ENCODE measurements at regions not wholly inside any gene's neighbourhood (a gene's known extent, or its start where the extent isn't known, plus 50 kb on each side); places are given as distances from the start of the nearest gene placed in this dataset.
A peak's percentile ranks its signal among the peaks of the same experiment; 100 is the strongest.

GRCh38 chr6:132215805-132216204 is 185.5 kb downstream of the MOXD1 start (continued):
- TF ChIP-seq PBX3 (IDR thresholded peaks at IDR 0.05) (0 out of 2 replicates have a peak, but pooled peaks have one; percentile 3), FOXJ3 (CRISPR knock-in tag; IDR thresholded peaks at IDR 0.05) (no peak), JUND (IDR thresholded peaks at IDR 0.05) (peak; percentile 24; the same call in 1 of the 2 replicates)

- Histone ChIP-seq H3K36me3 (replicated peaks in 1 of 2; ENCODE audit: control insufficient read depth in 1 of 2, insufficient read depth in 2 of 2, low read length in 1 of 2) (no peaks in the 10 kb centered on the region), H3F3A (replicated peaks; ENCODE audit: insufficient read depth) (peaks cover 21% of the 10 kb centered on the region), H3K27ac (ENCODE audit: low read depth in 2 of 2, low read length in 1 of 2) (no peak overlapping the region), H3K27me3 (ENCODE audit: insufficient read depth) (no peaks in the 10 kb centered on the region), H2AFZ (ENCODE audit: low read depth) (no peak overlapping the region), H3K9ac (no peak overlapping the region), H3K9me3 (no peaks in the 10 kb centered on the region), H3K79me2 (ENCODE audit: insufficient read depth) (no peaks in the 10 kb centered on the region), H3K4me1 (ENCODE audit: control insufficient read depth in 1 of 2, insufficient read depth in 2 of 2, low read depth in 1 of 2, low read length in 1 of 2) (no peaks in the 10 kb centered on the region; a peak in 1 of 4 replicates), H3K4me2 (no peak overlapping the region; the same call in 1 of the 2 replicates), H3K9me2 (no peaks in the 10 kb centered on the region), H4K20me1 (ENCODE audit: insufficient read depth) (no peaks in the 10 kb centered on the region), H3K4me3 (ENCODE audit: low read depth in 2 of 2, low read length in 1 of 2) (no peak overlapping the region)
- CTCF ChIA-PET: interaction anchor here (2.7 kb wide), 1 partner anchor 300 kb away, joined by 8 read pairs; no protein-coding TSS in a partner anchor
- 56% methylated on average over 2 of the region's 2 CpGs for WGBS (ENCODE audit: low lambda C conversion rate)
- TF ChIP-seq SIN3A (IDR thresholded peaks at IDR 0.05; ENCODE audit: borderline replicate concordance, low read depth, low read length): no peak
- TF ChIP-seq YY1 (IDR thresholded peaks at IDR 0.05; ENCODE audit: low read depth): no peak
- no peak for TF ChIP-seq NRF1 (IDR thresholded peaks at IDR 0.05; ENCODE audit: low read depth, low read length)
- TF ChIP-seq JUND (IDR thresholded peaks at IDR 0.05): no peak
- no peak for TF ChIP-seq MAX (IDR thresholded peaks at IDR 0.05; ENCODE audit: low read depth)
- no peak for TF ChIP-seq REST (IDR thresholded peaks at IDR 0.05; ENCODE audit: low read depth, low read length)
- no peak for TF ChIP-seq ELF1 (IDR thresholded peaks at IDR 0.05)
- TF ChIP-seq TCF12 (IDR thresholded peaks at IDR 0.05): no peak
- TF ChIP-seq ZBTB33 (IDR thresholded peaks at IDR 0.05; ENCODE audit: borderline replicate concordance, low read depth): no peak
- POLR2A ChIA-PET: no interaction called here
- no peak for DNase-seq
Observed at GRCh38 chr6:132214716-132215115, 186.6 kb downstream of the MOXD1 start.

Measured in SK-N-SH (cell line).